Upper lobe of left lung (tissue), 6 donors: ENCODE measurements at regions not wholly inside any gene's neighbourhood (a gene's known extent, or its start where the extent isn't known, plus 50 kb on each side); places are given as distances from the start of the nearest gene placed in this dataset.
A peak's percentile ranks its signal among the peaks of the same experiment; 100 is the strongest.
"Not testable (repeated sequence)": the region's sequence is repeated elsewhere in the genome, so short reads cannot be mapped to it uniquely, and the experiment has no call there.

Experiments
- ATAC-seq, 2 donors: fragments of 200-7000 bp; cut with Tn5 transposase; one replicate each; pipeline ENCODE4 v1.9.1; 2022; ENCODE audit warnings: mild to moderate bottlenecking in 2 of 2, moderate library complexity in 2 of 2; ENCODE audit not compliant: low FRiP score in 2 of 2
- DNase-seq, 2 donors: peaks; one replicate each; pipeline ENCODE4 v3.0.0-alpha.2; 2019 to 2020
- H3K27ac ChIP-seq, 4 donors: fragments of 200-600 bp; sonication (generic); one replicate each; pipeline ENCODE4 v1.5.1; 2016 to 2019
- H3K27me3 ChIP-seq, 4 donors: fragments of 200-600 bp; sonication (generic); one replicate each; pipeline ENCODE4 v1.5.1; 2017 to 2019
- H3K36me3 ChIP-seq, 4 donors: fragments of 200-600 bp; sonication (generic); one replicate each; pipeline ENCODE4 v1.5.1; 2016 to 2019
- H3K4me1 ChIP-seq, 4 donors: fragments of 200-600 bp; sonication (generic); one replicate each; pipeline ENCODE4 v1.5.1; 2018 to 2019
- H3K4me3 ChIP-seq, 4 donors: fragments of 200-600 bp; sonication (generic); one replicate each; pipeline ENCODE4 v1.5.1; 2017 to 2019; ENCODE audit warnings: mild to moderate bottlenecking in 2 of 4, moderate library complexity in 1 of 4
- H3K9me3 ChIP-seq, 4 donors: fragments of 200-600 bp; sonication (generic); one replicate each; pipeline ENCODE4 v1.5.1; 2018 to 2019
- EP300 ChIP-seq, 4 donors: sonication (generic); formaldehyde crosslinking; IDR thresholded peaks; one replicate each; pipeline ENCODE4 v1.5.1; 2017; ENCODE audit warnings: antibody characterized with exemption in 4 of 4, control low read depth in 2 of 4
- POLR2A ChIP-seq, 4 donors: fragments of 450-650 bp; IDR thresholded peaks; one replicate each; pipeline ENCODE4 v1.5.1; 2016 to 2017; ENCODE audit warnings: antibody characterized with exemption in 4 of 4, mild to moderate bottlenecking in 2 of 4
- POLR2AphosphoS5 ChIP-seq, 2 donors: sonication (generic); formaldehyde crosslinking; IDR thresholded peaks; one replicate each; pipeline ENCODE4 v1.5.1; 2017; ENCODE audit warnings: antibody characterized with exemption in 2 of 2
- WGBS, 2 donors: methylation state at CpG; one replicate each; pipeline ENCODE4 v1.1.5; 2017 to 2018; 5-methylcytosine and 5-hydroxymethylcytosine counted together
- TF ChIP-seq, protein P1 (sequence below), 6 experiments: fragments of 450-650 bp in 4 of 6; fragments of 200-600 bp in 2 of 6; sonication (generic) in 2 of 6; IDR thresholded peaks; one replicate each; pipeline ENCODE4 v1.5.1; 2016 to 2019; ENCODE audit warnings: antibody characterized with exemption in 6 of 6
- donor health status: DM: no; HTN: no; CAD: no; lungs with moderate emphysema.
- donor health status: DM: no; HTN: yes; CAD: no; lungs with severe emphysema.

DNA sequence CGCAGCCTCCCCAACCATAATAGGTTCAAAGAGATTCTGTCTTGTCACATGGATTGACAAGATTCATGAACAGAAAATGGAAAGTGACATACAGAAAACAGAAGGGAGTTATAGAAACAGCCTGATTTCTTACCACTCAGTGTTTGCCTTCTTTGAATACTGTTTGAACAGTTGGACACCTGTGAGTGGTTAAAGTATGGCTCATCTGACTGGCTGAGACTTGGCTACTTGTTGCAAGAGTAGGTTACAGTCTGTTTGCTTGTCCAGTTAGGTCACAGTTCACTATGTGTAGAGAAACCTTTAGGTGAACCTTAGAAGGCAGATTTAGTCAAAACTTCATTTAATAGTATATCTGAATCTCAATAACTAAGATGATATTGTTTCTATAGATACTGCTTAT, 1003.9 kb upstream of the EPHA6 start:
- no peak overlapping the region for H3K27ac ChIP-seq
- H3K4me3 ChIP-seq: no peak overlapping the region
- no peaks in the 10 kb centered on the region for H3K27me3 ChIP-seq
- H3K4me1 ChIP-seq: no peaks in the 10 kb centered on the region
- DNase-seq (no peak), ATAC-seq (no peak)
- WGBS, 2 donors: 95 to 100% methylated on average over 1 of the region's 1 CpG
- H3K9me3 ChIP-seq: no peaks in the 10 kb centered on the region
- no peaks in the 10 kb centered on the region for H3K36me3 ChIP-seq
- TF ChIP-seq EP300 (IDR thresholded peaks at IDR 0.05): no peak
- TF ChIP-seq POLR2AphosphoS5 (IDR thresholded peaks at IDR 0.05): no peak
- no peak for TF ChIP-seq POLR2A (IDR thresholded peaks at IDR 0.05)
- TF ChIP-seq, protein P1, sequence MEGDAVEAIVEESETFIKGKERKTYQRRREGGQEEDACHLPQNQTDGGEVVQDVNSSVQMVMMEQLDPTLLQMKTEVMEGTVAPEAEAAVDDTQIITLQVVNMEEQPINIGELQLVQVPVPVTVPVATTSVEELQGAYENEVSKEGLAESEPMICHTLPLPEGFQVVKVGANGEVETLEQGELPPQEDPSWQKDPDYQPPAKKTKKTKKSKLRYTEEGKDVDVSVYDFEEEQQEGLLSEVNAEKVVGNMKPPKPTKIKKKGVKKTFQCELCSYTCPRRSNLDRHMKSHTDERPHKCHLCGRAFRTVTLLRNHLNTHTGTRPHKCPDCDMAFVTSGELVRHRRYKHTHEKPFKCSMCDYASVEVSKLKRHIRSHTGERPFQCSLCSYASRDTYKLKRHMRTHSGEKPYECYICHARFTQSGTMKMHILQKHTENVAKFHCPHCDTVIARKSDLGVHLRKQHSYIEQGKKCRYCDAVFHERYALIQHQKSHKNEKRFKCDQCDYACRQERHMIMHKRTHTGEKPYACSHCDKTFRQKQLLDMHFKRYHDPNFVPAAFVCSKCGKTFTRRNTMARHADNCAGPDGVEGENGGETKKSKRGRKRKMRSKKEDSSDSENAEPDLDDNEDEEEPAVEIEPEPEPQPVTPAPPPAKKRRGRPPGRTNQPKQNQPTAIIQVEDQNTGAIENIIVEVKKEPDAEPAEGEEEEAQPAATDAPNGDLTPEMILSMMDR (IDR thresholded peaks at IDR 0.05): no peak

DNA sequence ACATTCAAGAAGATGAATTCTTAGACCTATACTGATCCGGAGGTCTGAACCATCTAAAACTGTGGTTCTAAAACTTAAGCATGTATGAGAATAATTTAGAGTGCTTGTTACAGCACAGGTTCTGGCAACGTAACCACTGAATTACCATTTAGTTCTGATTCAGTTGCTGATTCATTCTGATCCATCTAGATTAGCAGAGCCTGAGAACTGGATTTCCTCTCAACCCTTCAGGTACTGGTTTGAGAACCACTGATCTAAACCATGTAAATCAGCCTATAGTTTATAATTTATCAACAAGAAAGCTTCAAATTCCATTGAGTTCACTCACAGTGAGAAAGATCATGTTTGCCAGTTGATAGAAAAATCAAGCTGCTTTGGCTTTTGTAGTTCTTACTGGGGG, 1001.1 kb upstream of the EPHA6 start:
- WGBS, 2 donors: 30 to 62% methylated on average over 2 of the region's 2 CpGs
- H3K36me3 ChIP-seq: no peaks in the 10 kb centered on the region
- no peak overlapping the region for H3K27ac ChIP-seq
- H3K27me3 ChIP-seq: no peaks in the 10 kb centered on the region
- no peak for ATAC-seq
- H3K4me3 ChIP-seq: no peak overlapping the region
- H3K4me1 ChIP-seq: no peaks in the 10 kb centered on the region
- DNase-seq: no peak
- H3K9me3 ChIP-seq: no peaks in the 10 kb centered on the region
- TF ChIP-seq EP300 (IDR thresholded peaks at IDR 0.05): no peak

DNA sequence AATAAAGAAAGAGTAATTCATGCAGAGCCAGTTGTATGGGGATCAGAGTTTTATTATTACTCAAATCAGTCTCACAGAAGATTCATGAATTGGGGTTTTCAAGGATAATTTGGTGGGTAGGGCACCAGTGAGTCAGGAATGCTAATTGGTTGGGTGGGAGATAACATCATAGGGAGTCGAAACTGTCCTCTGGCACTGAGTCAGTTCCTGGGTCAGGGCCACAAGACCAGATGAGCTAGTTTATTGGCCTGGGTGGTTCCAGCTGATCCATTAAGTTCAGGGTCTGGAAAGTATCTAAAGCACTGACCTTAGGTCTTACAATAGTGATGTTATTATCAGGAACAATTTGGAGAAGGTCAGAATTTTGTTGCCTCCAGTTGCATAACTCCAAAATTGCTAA, 998.6 kb upstream of the EPHA6 start:
- Histone ChIP-seq H3K4me3 (no peak overlapping the region), H3K36me3 (no peaks in the 10 kb centered on the region), H3K9me3 (no peaks in the 10 kb centered on the region), H3K4me1 (no peaks in the 10 kb centered on the region), H3K27ac (no peak overlapping the region), H3K27me3 (no peaks in the 10 kb centered on the region)
- TF ChIP-seq, protein P1 (IDR thresholded peaks at IDR 0.05): no peak
- TF ChIP-seq POLR2A (IDR thresholded peaks at IDR 0.05): no peak
- TF ChIP-seq POLR2AphosphoS5 (IDR thresholded peaks at IDR 0.05): no peak
- TF ChIP-seq EP300 (IDR thresholded peaks at IDR 0.05): no peak
- WGBS, 2 donors: 68 to 78% methylated on average over 1 of the region's 1 CpG
- DNase-seq: no peak
- ATAC-seq: peak in 1 of 2 donors; percentile 73

DNA sequence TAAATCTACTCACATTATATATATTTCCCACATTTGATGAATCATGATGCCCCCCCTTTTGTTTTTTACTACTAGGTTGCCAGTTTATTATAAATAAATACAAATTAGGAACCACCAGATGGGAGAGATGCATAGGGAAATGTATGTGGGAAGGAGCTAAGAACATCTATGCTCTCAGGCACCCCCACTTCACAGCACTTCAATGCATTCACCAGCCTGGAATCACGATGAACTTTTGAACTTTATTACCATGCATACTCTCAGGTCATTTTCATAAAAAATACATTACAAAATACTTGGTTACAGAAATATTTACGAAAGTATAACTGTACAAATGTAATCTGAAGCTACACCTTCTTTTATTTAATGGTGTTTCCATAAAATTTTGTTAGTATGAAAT, 988.0 kb upstream of the EPHA6 start:
- no peaks in the 10 kb centered on the region for H3K4me1 ChIP-seq
- no peak overlapping the region for H3K4me3 ChIP-seq
- H3K9me3 ChIP-seq: no peaks in the 10 kb centered on the region
- no peak for ATAC-seq
- no peaks in the 10 kb centered on the region for H3K27me3 ChIP-seq
- 68 to 69% methylated on average over 2 of the region's 2 CpGs for WGBS, 2 donors
- DNase-seq: no peak
- H3K27ac ChIP-seq: no peak overlapping the region
- TF ChIP-seq, protein P1 (IDR thresholded peaks at IDR 0.05): no peak
- no peak for TF ChIP-seq POLR2A (IDR thresholded peaks at IDR 0.05)
- H3K36me3 ChIP-seq: no peaks in the 10 kb centered on the region

DNA sequence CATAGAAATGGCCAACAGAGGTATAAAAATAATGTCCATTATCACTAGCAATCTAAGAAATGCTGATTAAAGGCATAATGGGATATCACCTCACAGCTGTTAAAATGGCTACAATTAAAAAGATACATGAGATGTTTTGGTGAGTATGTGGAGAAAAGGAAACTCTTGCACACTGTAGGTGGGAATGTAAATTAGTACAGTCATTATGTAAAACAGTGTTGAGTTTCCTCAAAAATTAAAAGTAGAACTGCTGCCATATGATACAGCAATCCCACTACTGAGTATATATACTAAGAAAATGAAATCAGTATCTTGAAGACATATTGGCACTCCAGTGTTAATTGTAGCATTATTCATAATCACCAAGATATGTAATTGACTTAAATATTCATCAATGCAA, 982.2 kb upstream of the EPHA6 start:
- Histone ChIP-seq H3K4me1 (no peaks in the 10 kb centered on the region), H3K27me3 (no peaks in the 10 kb centered on the region), H3K36me3 (no peaks in the 10 kb centered on the region), H3K9me3 (no peaks in the 10 kb centered on the region), H3K4me3 (no peak overlapping the region), H3K27ac (no peak overlapping the region)
- ATAC-seq (no peak), DNase-seq (no peak)
- no peak for TF ChIP-seq POLR2AphosphoS5 (IDR thresholded peaks at IDR 0.05)
- no peak for TF ChIP-seq POLR2A (IDR thresholded peaks at IDR 0.05)
- TF ChIP-seq, protein P1 (IDR thresholded peaks at IDR 0.05): no peak

DNA sequence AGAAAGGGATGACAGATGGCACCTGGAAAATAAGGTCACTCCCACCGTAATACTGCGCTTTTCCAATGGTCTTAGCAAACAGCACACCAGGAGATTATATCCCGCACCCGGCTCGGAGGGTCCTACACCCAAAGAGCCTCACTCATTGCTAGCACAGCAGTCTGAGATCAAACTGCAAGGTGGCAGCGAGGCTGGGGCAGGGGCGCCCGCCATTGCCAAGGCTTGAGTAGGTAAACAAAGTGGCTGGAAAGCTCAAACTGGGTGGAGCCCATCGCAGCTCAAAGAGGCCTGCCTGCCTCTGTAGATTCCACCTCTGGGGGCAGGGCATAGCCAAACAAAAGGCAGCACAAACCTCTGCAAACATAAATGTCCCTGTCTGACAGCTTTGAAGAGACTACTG, 953.8 kb upstream of the EPHA6 start:
- H3K4me3 ChIP-seq, ATAC-seq, H3K36me3 ChIP-seq, H3K4me1 ChIP-seq, H3K9me3 ChIP-seq, H3K27ac ChIP-seq, H3K27me3 ChIP-seq: not testable (repeated sequence)
- WGBS, 2 donors: 93 to 95% methylated on average over 7 to 9 of the region's 9 CpGs
- peak in 1 of 2 donors; percentile 37 for DNase-seq
